Epidermal melanocyte (primary cell): ENCODE measurements at regions not wholly inside any gene's neighbourhood (a gene's known extent, or its start where the extent isn't known, plus 50 kb on each side); places are given as distances from the start of the nearest gene placed in this dataset.
"Not testable (repeated sequence)": the region's sequence is repeated elsewhere in the genome, so short reads cannot be mapped to it uniquely, and the experiment has no call there.

Experiments
- DNase-seq: peaks from one replicate; pipeline ENCODE4 v3.0.0; 2011; ENCODE audit warnings: low spot score; ENCODE audit not compliant: insufficient read length

DNA sequence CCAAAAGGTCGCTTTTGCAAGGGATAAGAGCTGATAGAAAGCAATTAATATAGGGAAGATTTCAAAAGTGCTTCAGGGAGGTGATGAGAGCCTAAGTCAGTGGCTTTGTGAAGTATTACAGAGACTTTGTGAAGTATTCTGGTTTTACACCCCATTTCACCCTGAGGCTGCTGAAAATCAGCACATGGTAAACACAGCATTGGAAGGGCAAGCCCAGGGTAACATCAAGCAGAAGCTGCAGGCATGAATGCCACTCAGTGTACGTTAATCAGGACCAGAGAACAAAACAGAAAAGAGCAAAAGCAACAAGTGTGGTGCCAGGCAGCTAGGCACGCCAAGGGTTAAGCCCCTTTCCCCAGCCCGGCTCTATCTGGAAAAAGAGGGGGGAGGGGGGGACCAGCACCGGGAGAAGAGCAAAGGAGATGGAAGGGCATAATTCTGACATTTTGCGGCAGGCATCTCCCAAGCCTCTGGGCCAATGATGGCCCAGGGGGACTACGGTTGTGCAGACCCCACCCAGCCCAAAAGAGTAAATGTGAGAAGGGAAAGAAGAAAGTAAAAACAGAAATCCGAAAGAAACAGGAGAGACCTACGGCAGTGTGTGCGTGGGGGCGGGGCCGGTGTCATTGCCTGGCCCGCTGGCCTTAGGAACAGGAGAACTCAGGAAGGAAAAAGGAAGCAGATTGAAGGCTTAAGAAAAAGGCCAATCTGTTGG, 58.9 kb downstream of the DHRS2 start:
- DNase-seq: no peak

DNA sequence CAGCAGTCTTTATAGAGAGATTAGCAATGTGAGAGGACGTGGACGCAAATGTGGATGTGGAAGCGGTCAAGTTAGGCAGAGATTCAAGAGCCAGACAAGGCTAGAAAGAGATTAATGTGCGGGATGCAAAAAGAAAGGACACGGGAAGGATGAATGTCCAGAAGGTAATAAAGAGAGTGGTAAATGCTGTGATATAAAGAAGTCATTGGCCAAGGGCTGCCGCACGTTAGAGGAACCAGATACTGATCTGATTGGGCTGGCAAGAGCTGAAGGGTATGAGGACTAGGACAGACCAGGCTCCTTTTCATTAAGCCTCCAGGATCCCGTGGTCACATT, 59.5 kb downstream of the DHRS2 start:
- no peak for DNase-seq

DNA sequence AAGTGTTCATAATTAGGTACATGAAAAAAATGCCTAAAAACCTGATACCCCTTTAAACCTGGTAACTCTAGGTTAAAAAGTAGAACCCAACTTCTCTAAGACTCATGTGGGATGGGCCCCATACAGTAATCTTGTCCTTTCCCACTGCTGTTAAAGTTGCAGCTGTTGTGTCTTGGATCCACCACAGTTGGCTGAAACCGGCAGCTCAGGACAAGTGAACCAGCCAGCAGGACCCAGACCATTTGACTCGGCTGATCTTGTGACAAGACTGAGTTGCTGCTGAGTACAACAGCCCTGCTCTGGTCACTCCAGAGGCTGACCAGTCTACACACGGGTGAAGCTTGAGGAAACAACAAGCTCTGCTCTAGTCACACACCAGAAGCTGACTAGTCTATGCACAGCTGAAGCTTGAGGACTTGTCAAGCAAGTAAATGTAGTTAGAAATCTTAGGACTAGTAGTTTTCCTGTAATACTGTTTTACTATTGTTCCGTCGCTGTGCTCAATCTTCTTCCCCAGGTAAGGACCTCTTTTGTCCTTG, 60.6 kb downstream of the DHRS2 start:
- DNase-seq: no peak

DNA sequence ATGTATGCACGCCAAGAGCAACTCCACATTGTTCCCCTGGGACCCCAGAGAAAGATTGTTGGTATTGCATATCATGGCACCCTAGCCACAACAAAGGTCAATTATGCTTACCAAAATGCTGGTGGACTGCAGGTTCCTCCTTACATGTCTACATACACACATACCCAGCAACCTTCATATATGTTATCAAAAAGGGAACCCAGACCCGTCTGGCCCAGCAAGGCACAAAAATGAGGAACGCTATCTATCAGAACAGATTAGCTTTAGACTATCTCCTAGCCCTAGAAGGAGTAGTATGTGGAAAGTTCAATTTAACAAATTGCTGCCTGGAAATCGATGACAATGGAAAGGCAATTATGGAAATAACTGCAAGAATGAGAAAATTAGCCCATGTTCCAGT, 61.5 kb downstream of the DHRS2 start:
- DNase-seq: no peak

DNA sequence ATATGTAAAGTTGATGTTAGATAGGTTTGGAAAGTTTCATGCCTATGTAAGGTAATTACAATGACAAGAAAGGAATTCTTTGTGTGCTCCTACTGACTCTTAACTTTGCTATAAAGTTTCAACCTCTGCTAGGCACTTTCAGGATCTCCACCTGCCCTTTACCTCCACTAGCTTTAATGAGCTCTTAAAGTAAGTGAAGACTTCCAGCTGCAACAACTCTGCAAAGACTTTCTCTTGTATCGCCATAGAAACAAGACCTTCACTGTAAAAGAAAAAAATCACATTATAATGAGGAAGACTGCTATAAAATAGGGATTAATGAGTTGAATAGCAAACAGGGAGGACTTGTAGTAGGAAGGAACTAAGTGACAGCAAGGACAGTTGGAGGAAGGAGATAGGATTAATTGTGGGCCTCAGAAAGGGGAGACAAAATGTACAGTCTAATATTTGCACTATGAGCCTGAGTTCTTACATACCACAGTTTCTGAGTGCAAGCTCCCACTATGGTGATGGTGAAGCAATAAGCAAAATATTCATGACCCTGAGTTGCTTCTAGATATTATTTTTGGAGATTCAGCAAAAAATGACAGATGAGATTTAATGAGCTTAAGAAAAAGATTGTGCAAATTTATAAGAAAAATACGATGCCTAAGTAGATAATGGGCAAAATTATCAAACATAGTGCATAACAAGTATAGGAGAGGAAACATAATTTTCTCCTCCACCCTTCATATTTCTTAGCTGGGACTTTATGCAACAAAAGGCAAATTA, 66.7 kb downstream of the DHRS2 start:
- DNase-seq: no peak

DNA sequence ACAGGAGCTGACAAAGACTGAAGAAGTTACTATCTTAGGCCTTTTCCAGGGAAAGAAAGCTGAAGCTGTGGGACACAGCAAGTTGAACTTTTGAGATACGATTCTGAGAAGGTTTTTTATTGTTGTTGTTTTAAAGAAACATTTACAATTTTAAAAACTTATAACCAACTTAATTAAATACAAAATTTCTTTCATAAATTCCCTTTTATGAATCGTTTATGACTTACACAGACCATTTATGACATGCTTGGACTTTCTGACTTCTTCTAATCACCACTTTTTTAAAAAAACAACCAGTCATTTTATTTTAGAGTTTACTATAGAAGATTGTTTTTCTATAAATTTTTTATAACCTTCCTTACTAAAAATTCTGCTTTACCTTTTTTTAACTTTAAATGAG, 68.7 kb downstream of the DHRS2 start:
- no peak for DNase-seq

DNA sequence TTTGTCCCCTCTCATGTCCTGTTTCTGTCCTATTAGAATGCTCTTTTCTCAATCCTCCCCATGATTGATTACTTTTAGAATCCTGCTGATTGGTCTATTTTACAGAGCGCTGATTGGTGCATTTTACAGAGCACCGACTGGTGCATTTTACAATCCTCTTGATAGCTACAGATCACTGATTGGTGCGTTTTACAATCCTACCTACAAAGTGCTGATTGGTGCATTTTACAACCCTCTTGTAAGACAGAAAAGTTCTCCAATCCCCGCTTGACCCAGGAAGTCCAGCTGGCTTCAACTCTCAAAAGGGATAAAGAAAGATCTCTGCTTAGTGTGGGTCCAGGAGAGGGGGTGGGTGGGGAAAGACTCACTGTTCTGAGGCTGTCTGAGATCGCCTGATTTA, 71.3 kb downstream of the DHRS2 start:
- DNase-seq: no peak

DNA sequence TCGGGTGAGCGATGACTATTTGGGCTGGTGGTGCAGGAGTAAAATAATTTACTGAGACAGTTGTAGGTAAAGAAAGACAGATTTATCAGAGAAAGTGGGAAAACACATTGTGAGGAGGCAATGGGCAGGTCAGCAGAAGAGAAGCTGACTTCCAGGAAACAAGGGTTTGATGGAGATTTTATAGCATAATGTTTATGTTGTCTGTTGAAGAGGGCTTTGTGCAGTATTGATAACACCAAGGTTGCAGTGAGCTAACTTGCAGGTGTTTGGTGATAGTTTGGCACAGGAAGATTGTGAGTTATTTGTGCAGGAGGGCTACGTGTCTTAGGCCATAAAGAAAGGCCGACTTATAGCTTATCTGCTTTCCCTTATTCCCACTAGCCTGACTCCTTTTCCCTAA, 72.2 kb downstream of the DHRS2 start:
- DNase-seq: no peak

DNA sequence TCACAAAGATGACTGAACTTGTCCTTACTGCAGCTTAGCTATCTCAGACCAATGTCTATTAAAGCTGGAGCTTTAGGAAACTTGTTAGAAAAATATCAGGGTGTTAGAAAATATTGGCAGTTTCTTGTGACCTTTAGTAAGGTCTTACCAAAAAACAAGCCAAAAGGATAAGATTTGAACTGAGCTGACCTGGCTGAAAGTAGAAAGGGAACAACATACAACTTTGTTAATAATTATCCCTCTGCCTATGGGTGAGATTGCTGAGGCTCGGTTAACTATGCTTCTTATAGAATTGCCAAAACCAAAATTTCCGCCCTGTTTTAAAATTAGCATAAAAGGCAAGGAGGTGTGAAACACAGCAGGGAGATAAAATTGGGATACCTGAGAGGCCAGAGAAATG, 73.8 kb downstream of the DHRS2 start:
- DNase-seq: no peak

DNA sequence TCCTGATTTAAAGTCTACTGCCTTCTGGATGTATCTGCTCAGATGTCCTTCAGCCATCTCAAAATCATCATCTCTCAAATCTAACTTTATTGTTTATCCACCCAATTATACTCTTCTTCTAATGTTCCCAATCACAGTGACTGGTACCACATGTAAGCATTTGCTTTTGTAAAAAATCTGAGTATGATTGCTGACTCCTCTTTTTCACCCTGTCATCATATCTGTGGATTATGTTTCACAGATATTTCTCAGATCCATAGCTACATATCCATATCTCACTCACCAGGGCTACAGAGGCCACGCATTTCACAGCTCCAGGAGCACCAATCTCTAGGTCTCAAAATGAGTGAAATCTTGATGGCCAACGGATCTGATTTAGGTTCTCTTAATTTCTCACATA, 76.1 kb downstream of the DHRS2 start:
- DNase-seq: no peak

DNA sequence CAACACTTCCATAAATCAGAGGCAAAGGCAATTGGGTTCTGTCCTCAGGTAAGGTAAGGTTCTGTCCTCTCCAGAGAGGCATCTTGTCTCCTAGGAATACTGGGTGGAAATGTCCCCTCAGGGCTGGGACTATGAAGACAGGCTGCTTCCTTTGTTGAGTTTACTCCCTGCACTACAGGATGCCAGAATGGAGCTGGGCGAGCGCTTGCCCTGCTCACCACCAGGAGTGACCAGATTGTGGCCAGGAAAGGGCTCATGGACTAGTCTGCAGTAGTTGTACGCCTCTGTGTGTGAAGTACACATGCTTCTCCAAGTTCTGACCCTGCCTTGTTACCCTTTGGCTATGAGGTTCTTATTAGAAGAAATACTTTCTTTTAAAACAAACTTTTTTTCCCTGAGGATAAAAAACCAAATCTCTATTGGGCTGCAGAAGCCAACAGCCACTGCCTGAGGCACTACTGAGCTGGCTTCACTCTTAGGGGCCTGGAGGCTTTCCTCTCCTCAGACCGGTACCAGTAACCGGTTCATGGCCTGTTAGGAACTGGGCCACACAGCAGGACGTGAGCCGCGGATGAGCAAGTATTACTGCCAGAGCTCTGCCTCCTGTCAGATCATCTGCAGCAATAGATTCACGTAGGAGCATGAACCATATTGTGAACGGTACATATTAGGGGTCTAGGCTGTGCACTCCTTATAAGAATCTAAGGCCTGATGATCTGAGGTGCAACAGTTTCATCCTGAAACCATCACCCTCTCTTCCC, 83.2 kb downstream of the DHRS2 start:
- DNase-seq: no peak

DNA sequence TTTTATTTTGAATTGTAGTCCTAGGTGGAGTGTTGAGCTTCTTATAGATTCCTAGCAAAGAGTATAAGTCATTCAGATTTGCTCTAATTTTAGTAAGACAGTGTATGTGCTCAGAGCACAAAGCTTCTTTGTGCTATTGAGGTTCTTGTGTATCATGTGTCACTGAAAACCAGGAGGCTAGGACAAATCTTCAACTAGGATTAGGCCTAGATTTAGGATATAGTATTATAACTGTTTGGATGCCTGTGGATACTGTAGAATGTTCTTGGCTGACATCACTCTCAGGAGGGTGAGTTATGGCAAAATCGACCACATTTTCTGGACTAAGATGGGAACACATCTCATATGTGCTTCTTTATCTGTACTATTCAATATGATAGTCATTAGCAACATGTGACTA, 86.5 kb downstream of the DHRS2 start:
- DNase-seq: peak; percentile 49

DNA sequence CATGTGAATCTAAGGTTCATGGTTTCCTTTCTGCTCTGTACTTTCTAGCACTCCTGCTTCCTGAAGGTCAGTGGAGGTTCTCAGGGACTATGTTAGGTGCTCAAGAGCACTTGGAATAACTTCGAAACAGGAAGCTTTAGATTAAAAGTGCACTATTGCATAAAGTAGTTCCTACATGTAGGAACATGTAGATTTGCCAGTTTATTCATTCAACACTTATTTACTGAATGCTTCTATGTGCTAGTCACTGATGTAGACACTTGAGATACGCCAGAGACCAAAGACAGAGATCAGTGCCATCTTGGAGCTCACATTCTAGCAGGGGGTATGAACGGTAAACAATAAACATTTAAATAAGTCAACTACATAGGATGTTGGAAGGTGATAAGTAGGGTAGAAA, 87.7 kb downstream of the DHRS2 start:
- DNase-seq: no peak

DNA sequence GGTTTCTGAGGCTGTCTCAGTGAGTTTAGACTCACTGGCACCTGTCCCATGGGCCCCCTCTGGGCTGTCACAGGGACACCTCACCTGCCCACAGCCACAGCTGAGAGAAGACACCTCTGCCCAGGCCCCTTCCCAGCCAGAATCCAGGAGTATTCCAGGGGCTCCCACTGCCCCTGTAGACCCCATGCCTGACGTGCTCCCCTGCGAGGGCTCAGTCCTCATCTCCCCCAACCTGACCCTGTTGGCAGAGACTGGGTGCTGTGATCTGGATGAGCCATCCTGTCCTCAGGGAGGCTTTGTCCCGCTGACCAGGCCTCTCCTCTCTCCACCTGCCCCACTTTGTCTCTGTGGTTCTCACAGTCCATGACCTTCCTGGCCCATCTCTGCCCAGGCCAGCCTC, 89.4 kb downstream of the DHRS2 start:
- no peak for DNase-seq

DNA sequence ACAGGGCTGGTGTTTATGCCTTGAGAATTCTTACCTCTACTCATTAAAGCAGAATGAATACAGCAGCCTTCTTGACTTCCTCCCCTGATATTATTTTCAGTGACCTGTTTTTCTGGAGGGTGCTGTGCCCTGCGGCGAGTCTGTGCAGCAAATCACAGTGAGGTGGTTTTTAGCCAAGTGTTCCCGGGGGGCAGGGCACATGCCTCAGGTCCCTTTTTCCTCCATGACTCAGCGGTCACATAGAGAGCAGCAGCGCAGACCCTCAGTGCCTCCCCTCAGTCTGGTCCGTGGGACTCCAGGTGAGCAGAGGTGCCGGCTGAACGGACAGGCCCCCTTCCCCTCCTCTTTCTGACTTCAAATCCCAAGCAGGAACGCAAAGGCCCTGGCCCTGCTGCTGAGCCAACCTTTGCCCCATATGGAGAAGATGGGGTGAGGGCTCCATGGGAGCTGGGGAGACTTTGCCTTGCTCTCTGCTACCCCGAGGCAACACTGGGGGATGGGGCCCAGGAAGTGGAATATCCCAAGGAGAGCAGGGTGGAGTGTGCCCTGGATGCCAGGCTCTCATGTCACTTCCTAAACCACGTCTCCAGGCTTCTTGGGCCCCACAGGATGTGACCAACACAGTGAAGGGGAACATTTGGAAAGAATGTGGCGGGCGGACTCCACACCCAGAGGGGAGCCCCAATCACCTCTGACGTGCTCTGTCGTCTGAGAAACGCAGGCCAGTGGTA, 90.0 kb downstream of the DHRS2 start:
- DNase-seq: no peak

DNA sequence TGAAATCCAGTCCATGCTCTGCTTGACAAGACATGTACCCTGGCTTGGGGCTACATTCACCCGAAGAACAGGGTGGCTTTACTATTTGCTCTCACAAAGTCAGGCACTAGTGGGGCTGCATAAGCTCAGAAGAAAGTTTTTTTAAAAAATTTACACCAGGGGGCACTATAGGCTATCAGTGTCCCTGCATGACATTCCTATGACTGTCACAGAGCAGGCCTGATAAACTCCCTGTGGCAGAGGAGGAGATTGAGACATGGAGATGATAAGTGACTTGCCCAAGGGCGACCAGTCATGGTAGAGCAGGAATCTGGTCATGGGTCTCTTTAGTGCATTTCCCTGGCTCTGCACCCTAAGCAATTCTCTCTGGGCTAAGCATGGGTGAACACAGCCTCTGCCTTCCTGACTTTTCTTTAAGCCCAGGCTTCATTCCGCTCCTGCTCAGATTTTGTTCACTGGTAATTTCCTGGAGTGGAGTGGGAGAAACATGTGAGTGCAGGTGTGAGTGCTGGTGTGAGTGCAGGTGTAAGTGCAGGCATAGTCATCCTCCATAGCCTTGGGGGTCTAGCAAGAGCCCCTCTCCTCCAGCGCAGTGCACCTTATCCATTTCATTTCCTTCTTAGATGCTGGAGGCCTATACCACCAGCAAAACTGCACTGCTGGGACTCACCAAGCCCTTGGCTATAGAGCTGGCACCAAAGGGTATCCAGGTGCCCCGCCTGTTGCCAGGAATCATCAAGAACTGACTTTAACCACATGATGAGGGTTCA, 91.6 kb downstream of the DHRS2 start:
- no peak for DNase-seq

DNA sequence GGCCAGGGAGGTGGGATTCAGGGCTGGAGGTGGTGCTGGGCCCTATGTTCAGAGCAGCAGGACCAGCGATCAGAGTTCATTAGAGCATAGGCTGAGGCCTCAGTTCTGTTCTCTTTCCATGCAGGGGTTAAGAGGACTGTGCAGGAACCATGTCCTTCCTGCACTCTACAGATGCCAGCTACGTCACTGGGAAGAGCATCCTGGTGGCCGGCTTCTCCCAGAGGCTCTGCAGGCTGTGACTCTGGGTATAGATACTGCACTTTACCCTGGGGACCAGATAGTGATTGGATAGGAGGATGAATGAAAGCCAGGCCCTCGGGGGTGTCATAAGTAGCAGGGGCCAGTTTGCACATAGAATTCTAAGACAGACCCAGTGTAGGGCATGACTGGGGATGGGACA, 92.6 kb downstream of the DHRS2 start:
- no peak for DNase-seq

DNA sequence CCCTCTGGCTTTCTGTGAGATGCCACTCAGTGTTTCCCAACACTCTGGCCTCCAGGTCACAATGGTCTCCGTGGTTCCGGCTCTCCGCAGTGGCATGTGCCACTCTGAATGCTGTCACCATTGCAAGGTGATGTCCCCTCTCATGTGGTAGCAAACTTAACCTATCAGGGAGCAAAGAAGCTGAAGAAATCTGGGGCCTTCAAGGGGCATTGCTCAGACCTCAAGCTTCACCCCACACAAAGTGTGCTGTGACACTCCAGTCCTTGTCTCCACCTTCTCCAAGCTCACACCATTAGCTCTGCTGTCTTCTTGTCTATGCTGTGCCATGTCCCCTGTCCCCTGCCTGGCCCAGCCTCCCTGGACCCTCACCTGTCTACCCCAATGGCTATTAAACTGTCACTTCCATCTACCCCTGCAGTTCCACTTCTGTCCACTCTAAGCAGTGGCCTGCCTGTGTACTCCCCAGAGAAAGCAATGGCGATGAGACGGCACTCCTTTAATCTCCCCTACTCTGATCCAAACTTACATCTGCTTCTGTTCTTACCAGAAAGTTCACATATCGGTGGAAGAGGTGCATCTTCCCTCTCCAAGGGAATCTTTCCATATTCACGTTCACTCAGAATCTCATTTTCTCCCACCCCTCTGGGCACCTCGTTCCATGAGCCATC, 93.7 kb downstream of the DHRS2 start:
- no peak for DNase-seq

DNA sequence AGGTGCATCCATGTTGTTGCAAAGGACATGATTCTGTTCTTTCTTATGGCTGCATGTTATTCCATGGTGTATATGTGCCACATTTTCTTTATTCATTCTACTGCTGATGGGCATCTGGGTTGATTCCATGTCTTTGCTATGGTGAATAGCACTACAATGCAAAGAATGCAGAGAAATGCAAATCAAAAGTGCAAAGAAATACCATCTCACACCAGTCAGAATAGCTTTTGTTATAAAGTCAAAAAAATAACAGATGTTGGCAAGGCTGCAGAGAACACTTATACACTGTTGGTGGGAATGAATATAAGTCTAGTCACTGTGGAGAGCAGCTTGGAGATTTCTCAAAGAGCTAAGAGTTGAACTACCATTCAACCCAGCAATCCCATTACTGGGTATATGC, 99.2 kb downstream of the DHRS2 start:
- DNase-seq: no peak

DNA sequence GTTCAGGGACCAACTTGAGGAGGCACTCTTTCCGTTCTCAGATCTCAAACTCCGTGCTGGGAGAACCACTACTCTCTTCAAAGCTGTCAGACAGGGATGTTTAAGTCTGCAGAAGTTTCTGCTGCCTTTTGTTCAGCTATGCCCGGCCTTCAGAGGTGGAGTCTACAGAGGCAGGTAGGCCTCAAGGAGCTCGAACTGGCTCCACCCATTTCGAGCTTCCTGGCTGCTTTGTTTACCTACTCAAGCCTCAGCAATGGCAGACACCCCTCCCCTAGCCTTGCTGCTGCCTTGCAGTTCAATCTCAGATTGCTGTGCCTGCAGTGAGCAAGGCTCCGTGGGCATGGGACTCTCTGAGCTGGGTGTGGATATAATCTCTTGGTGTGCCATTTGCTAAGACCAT, 108.2 kb downstream of the DHRS2 start:
- not testable (repeated sequence) for DNase-seq
